ENCODE measurements at regions not wholly inside any gene's neighbourhood (a gene's known extent, or its start where the extent isn't known, plus 50 kb on each side); places are given as distances from the start of the nearest gene placed in this dataset.

- H2AFZ ChIP-seq (ENCODE audit: low read depth, low read length), result no peak overlapping the region
- no peak overlapping the region for H3K27ac ChIP-seq (ENCODE audit: low read length)
- H3F3A ChIP-seq (ENCODE audit: insufficient read depth, low read length, poor library complexity, severe bottlenecking), result no peaks in the 10 kb centered on the region
- H3K79me2 ChIP-seq (replicated peaks; ENCODE audit: insufficient read depth, low read length), result no peaks in the 10 kb centered on the region
- H3K4me2 ChIP-seq (ENCODE audit: low read length), result no peak overlapping the region
- H3K27me3 ChIP-seq (ENCODE audit: insufficient read depth, low read depth, low read length), result no peaks in the 10 kb centered on the region
- H3K4me3 ChIP-seq (ENCODE audit: low read length), result no peak overlapping the region
- H3K9ac ChIP-seq (ENCODE audit: low read length), result no peak overlapping the region
- no peaks in the 10 kb centered on the region for H4K20me1 ChIP-seq (ENCODE audit: insufficient read depth)
- H3K36me3 ChIP-seq (ENCODE audit: insufficient read depth, low read length), result no peaks in the 10 kb centered on the region
- H3K9me3 ChIP-seq (ENCODE audit: low read length), result no peaks in the 10 kb centered on the region
- TF ChIP-seq RAD21 (conservative IDR thresholded peaks at IDR 0.05), result no peak
- no peak for TF ChIP-seq EZH2 (IDR thresholded peaks at IDR 0.05; ENCODE audit: borderline replicate concordance, insufficient read depth, low read length, poor library complexity, severe bottlenecking)
- TF ChIP-seq TAF1 (IDR thresholded peaks at IDR 0.05; ENCODE audit: low read depth), result no peak
- no peak for TF ChIP-seq EP300 (conservative IDR thresholded peaks at IDR 0.05; ENCODE audit: poor library complexity, severe bottlenecking)
- no peak for TF ChIP-seq POLR2AphosphoS5 (IDR thresholded peaks at IDR 0.05)
- TF ChIP-seq SMC3 (conservative IDR thresholded peaks at IDR 0.05; ENCODE audit: poor library complexity), result no peak
- no peak for TF ChIP-seq CTCF (IDR thresholded peaks at IDR 0.05; ENCODE audit: poor library complexity, severe bottlenecking)
- no peak for TF ChIP-seq REST (IDR thresholded peaks at IDR 0.05; ENCODE audit: borderline replicate concordance)
- TF ChIP-seq MXI1 (conservative IDR thresholded peaks at IDR 0.05; ENCODE audit: poor library complexity, severe bottlenecking), result no peak
- H3K9me2 ChIP-seq (ENCODE audit: insufficient read depth, low read length), result no peaks in the 10 kb centered on the region
Measured at GRCh38 chr2:106037262-106037661, 156.8 kb downstream of the UXS1 start.

GRCh38 chr2:106034325-106034724, 159.8 kb downstream of the UXS1 start:
- Histone ChIP-seq H3K27me3 (ENCODE audit: insufficient read depth, low read depth, low read length) (no peaks in the 10 kb centered on the region), H3K79me2 (replicated peaks; ENCODE audit: insufficient read depth, low read length) (no peaks in the 10 kb centered on the region), H3K4me3 (ENCODE audit: low read length) (no peak overlapping the region), H3K9me2 (ENCODE audit: insufficient read depth, low read length) (no peaks in the 10 kb centered on the region), H3K27ac (ENCODE audit: low read length) (no peak overlapping the region), H3K9ac (ENCODE audit: low read length) (no peak overlapping the region), H3K9me3 (ENCODE audit: low read length) (no peaks in the 10 kb centered on the region), H4K20me1 (ENCODE audit: insufficient read depth) (no peaks in the 10 kb centered on the region), H2AFZ (ENCODE audit: low read depth, low read length) (no peak overlapping the region), H3F3A (ENCODE audit: insufficient read depth, low read length, poor library complexity, severe bottlenecking) (no peaks in the 10 kb centered on the region), H3K36me3 (ENCODE audit: insufficient read depth, low read length) (no peaks in the 10 kb centered on the region), H3K4me2 (ENCODE audit: low read length) (no peak overlapping the region)
- TF ChIP-seq SMC3 (conservative IDR thresholded peaks at IDR 0.05; ENCODE audit: poor library complexity) (no peak), MXI1 (conservative IDR thresholded peaks at IDR 0.05; ENCODE audit: poor library complexity, severe bottlenecking) (no peak), CTCF (IDR thresholded peaks at IDR 0.05; ENCODE audit: poor library complexity, severe bottlenecking) (no peak), POLR2AphosphoS5 (IDR thresholded peaks at IDR 0.05) (no peak), EP300 (conservative IDR thresholded peaks at IDR 0.05; ENCODE audit: poor library complexity, severe bottlenecking) (no peak), RAD21 (conservative IDR thresholded peaks at IDR 0.05) (no peak), REST (IDR thresholded peaks at IDR 0.05; ENCODE audit: borderline replicate concordance) (no peak), TAF1 (IDR thresholded peaks at IDR 0.05; ENCODE audit: low read depth) (no peak), EZH2 (IDR thresholded peaks at IDR 0.05; ENCODE audit: borderline replicate concordance, insufficient read depth, low read length, poor library complexity, severe bottlenecking) (no peak)

Measured in neural cell (in vitro differentiated cells).